ENCODE measurements at regions not wholly inside any gene's neighbourhood (a gene's known extent, or its start where the extent isn't known, plus 50 kb on each side); places are given as distances from the start of the nearest gene placed in this dataset.

- Histone ChIP-seq H3K4me3 (ENCODE audit: control extremely low read depth in 1 of 5, extremely low read depth in 1 of 5, insufficient read depth in 1 of 5, low read depth in 2 of 5, low read length in 4 of 5) (no peak overlapping the region), H4K20me1 (ENCODE audit: control insufficient read depth, insufficient read depth, low read length, poor library complexity, severe bottlenecking) (no peaks in the 10 kb centered on the region), H3K27me3 (replicated peaks in 1 of 4; ENCODE audit: control extremely low read depth in 1 of 4, control insufficient read depth in 3 of 4, insufficient read depth in 4 of 4, low read length in 3 of 4) (peaks cover 0 to 3% (median 0%) of the 10 kb centered on the region in 4 experiments), H3K79me2 (ENCODE audit: control insufficient read depth, insufficient read depth, low read length) (no peaks in the 10 kb centered on the region), H3K9ac (ENCODE audit: low read length) (no peak overlapping the region), H2AFZ (ENCODE audit: insufficient read depth, low read depth, low read length, poor library complexity, severe bottlenecking) (no peak overlapping the region), H3K36me3 (replicated peaks in 1 of 2; ENCODE audit: control extremely low read depth in 1 of 2, control insufficient read depth in 1 of 2, extremely low read depth in 1 of 2, insufficient read depth in 2 of 2, low read length in 1 of 2) (no peaks in the 10 kb centered on the region), H3K27ac (ENCODE audit: low read length in 2 of 2) (no peak overlapping the region), H3K4me1 (ENCODE audit: control insufficient read depth in 2 of 2, insufficient read depth in 2 of 2, low read length in 2 of 2) (no peaks in the 10 kb centered on the region), H3K9me3 (ENCODE audit: control extremely low read depth in 1 of 3, control insufficient read depth in 2 of 3, insufficient read depth in 1 of 3, low read length in 2 of 3) (peaks cover 0 to 26% (median 0%) of the 10 kb centered on the region in 3 donors), H3K4me2 (replicated peaks; ENCODE audit: low read depth, low read length, poor library complexity, severe bottlenecking) (no peak overlapping the region)
- no peak for TF ChIP-seq EZH2 (IDR thresholded peaks at IDR 0.05; ENCODE audit: borderline replicate concordance, insufficient read depth, low read depth, low read length, poor library complexity, severe bottlenecking)
- TF ChIP-seq CTCF (IDR thresholded peaks at IDR 0.05): no peak
- peaks cover 20% of the 10 kb centered on the region for H3K27me3 Mint-ChIP-seq
- no peaks in the 10 kb centered on the region for H3K9me3 Mint-ChIP-seq (ENCODE audit: insufficient read depth)
- no peak overlapping the region for H3K27ac Mint-ChIP-seq
- no peak for ATAC-seq (ENCODE audit: low read depth)
- 79% methylated on average over 13 of the region's 18 CpGs for WGBS (ENCODE audit: insufficient coverage)
- CTCF ChIA-PET: interaction anchor here (1.1 to 8.6 kb wide), 11 partner anchors 12 to 324 kb away, joined by 3 to 139 read pairs (median 4); no protein-coding TSS in a partner anchor
- intact Hi-C loops (cut with micrococcal nuclease): no loop called here
- no peaks in the 10 kb centered on the region for H3K4me1 Mint-ChIP-seq
- POLR2A ChIA-PET: no interaction called here
- H3K4me3 Mint-ChIP-seq: no peak overlapping the region
- no peak for DNase-seq
Measured at GRCh38 chr22:22786301-22787115, 101.1 kb upstream of the IGLL5 start.

DNA sequence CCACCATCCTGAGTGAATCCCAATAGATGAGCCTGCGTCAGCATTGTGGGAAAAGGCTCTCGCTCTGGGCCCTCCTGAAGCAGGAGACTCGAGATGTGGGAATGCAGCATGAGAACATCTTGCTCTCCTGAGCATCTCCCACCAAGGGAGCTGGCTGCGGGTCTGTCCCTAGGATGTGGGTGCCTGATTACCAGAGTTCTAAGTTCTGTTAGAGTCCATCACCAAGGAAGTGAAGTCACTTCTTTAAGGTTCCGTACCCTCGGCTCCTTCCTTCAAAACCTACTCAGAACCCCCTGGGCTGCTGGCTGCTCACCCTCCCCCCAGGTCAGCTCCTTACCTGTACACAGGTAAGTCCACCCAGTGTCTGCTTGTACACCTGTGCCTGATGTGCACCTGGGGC lies 100.5 kb upstream of the IGLL5 start:
- ATAC-seq (ENCODE audit: low read depth): no peak
- Histone ChIP-seq H3K4me3 (ENCODE audit: control extremely low read depth in 1 of 5, extremely low read depth in 1 of 5, insufficient read depth in 1 of 5, low read depth in 2 of 5, low read length in 4 of 5) (no peak overlapping the region), H2AFZ (ENCODE audit: insufficient read depth, low read depth, low read length, poor library complexity, severe bottlenecking) (no peak overlapping the region), H3K27me3 (replicated peaks in 1 of 4; ENCODE audit: control extremely low read depth in 1 of 4, control insufficient read depth in 3 of 4, insufficient read depth in 4 of 4, low read length in 3 of 4) (peaks cover 0 to 3% (median 0%) of the 10 kb centered on the region in 4 experiments), H3K79me2 (ENCODE audit: control insufficient read depth, insufficient read depth, low read length) (no peaks in the 10 kb centered on the region), H3K27ac (ENCODE audit: low read length in 2 of 2) (no peak overlapping the region), H3K4me1 (ENCODE audit: control insufficient read depth in 2 of 2, insufficient read depth in 2 of 2, low read length in 2 of 2) (peaks cover 0 to 3% of the 10 kb centered on the region in 2 donors), H3K4me2 (replicated peaks; ENCODE audit: low read depth, low read length, poor library complexity, severe bottlenecking) (no peak overlapping the region), H4K20me1 (ENCODE audit: control insufficient read depth, insufficient read depth, low read length, poor library complexity, severe bottlenecking) (no peaks in the 10 kb centered on the region), H3K9ac (ENCODE audit: low read length) (no peak overlapping the region), H3K9me3 (ENCODE audit: control extremely low read depth in 1 of 3, control insufficient read depth in 2 of 3, insufficient read depth in 1 of 3, low read length in 2 of 3) (peaks cover 0 to 31% (median 0%) of the 10 kb centered on the region in 3 donors), H3K36me3 (replicated peaks in 1 of 2; ENCODE audit: control extremely low read depth in 1 of 2, control insufficient read depth in 1 of 2, extremely low read depth in 1 of 2, insufficient read depth in 2 of 2, low read length in 1 of 2) (no peaks in the 10 kb centered on the region)
- DNase-seq: no peak
- Mint-ChIP-seq H3K9me3 (ENCODE audit: insufficient read depth) (no peaks in the 10 kb centered on the region), H3K4me1 (no peaks in the 10 kb centered on the region), H3K27ac (peak overlapping the region; percentile 26), H3K4me3 (no peak overlapping the region), H3K27me3 (peaks cover 17% of the 10 kb centered on the region)
- intact Hi-C loops (cut with micrococcal nuclease): no loop called here
- 98% methylated on average over 6 of the region's 6 CpGs for WGBS (ENCODE audit: insufficient coverage)
- POLR2A ChIA-PET: no interaction called here
- TF ChIP-seq EZH2 (IDR thresholded peaks at IDR 0.05; ENCODE audit: borderline replicate concordance, insufficient read depth, low read depth, low read length, poor library complexity, severe bottlenecking) (no peak), CTCF (IDR thresholded peaks at IDR 0.05) (no peak)
- CTCF ChIA-PET: interaction anchor here (1.1 to 8.6 kb wide), 16 partner anchors 15 to 324 kb away, joined by 3 to 139 read pairs (median 5); no protein-coding TSS in a partner anchor
